ENCODE measurements at regions not wholly inside any gene's neighbourhood (a gene's known extent, or its start where the extent isn't known, plus 50 kb on each side); places are given as distances from the start of the nearest gene placed in this dataset.

DNA sequence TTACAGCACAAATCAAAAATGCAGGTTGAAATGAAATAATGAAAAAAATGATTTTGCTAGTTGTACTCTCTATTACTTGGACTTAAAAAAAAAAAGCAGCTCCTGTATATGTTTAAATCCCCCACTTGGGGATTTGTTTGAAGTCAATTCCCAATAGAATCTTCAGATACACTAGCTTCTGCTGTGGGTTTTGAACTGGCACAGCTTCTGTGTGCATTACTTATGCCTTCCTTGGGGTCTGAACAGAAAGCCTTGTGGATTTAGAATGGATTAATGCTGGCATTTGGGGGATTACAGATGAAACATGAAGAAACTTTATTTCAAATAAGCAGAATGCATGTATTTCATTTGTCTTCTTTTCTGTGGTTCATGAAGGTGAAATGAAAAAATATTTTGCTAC is 513.2 kb upstream of the TBL1XR1 start:
- TF ChIP-seq, protein P1, sequence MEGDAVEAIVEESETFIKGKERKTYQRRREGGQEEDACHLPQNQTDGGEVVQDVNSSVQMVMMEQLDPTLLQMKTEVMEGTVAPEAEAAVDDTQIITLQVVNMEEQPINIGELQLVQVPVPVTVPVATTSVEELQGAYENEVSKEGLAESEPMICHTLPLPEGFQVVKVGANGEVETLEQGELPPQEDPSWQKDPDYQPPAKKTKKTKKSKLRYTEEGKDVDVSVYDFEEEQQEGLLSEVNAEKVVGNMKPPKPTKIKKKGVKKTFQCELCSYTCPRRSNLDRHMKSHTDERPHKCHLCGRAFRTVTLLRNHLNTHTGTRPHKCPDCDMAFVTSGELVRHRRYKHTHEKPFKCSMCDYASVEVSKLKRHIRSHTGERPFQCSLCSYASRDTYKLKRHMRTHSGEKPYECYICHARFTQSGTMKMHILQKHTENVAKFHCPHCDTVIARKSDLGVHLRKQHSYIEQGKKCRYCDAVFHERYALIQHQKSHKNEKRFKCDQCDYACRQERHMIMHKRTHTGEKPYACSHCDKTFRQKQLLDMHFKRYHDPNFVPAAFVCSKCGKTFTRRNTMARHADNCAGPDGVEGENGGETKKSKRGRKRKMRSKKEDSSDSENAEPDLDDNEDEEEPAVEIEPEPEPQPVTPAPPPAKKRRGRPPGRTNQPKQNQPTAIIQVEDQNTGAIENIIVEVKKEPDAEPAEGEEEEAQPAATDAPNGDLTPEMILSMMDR (conservative IDR thresholded peaks at IDR 0.05; ENCODE audit: low read depth, low read length), result no peak
- TF ChIP-seq EZH2 (IDR thresholded peaks at IDR 0.05; ENCODE audit: low read length, unreplicated experiment), result no peak
- TF ChIP-seq EZH2phosphoT487 (IDR thresholded peaks at IDR 0.05; ENCODE audit: borderline replicate concordance, low read length), result no peak

All from PC-3 (cell line).